ENCODE measurements at regions not wholly inside any gene's neighbourhood (a gene's known extent, or its start where the extent isn't known, plus 50 kb on each side); places are given as distances from the start of the nearest gene placed in this dataset.
A peak's percentile ranks its signal among the peaks of the same experiment; 100 is the strongest.
"Not testable (repeated sequence)": the region's sequence is repeated elsewhere in the genome, so short reads cannot be mapped to it uniquely, and the experiment has no call there.

DNA sequence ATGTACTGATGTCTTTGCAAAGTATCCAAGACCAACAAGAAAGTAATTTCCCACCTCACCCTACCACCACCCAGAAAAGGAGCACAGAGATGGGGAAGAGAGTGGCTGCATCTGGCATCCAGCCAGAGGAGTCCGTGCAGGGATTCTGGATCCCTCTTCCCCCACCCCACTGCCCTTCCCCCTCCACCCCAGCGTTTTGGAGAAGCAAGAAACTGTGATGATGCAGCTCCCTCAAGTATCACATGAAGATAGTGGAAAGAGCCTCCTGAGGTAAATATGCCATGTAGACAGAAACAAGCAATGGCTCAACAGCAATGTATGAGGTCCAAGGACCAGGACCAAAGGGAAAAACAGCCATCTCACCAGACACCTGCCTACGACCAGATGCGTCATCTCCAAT is 153.8 kb downstream of the DEPDC1B start:
- DNase-seq (ENCODE audit: low spot score): no peak

DNA sequence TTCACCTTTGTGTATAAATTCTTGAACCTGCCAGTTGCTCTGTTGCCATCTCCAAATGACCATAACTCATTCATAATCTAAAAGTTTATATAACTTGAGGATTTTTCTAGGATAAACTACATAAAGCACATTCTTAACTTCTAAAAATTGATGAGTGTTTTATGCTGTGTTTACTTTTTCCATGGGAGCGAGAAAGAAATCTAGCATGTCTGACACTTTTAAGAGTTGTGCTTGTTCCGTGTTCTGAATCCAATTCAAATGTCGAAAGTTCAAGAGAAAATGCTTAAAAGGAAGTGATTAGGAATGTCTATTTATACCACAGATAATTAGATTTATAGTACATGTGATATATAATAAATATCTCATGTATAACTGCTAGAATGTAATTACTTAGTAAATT is 154.4 kb downstream of the DEPDC1B start:
- DNase-seq (ENCODE audit: low spot score): no peak

DNA sequence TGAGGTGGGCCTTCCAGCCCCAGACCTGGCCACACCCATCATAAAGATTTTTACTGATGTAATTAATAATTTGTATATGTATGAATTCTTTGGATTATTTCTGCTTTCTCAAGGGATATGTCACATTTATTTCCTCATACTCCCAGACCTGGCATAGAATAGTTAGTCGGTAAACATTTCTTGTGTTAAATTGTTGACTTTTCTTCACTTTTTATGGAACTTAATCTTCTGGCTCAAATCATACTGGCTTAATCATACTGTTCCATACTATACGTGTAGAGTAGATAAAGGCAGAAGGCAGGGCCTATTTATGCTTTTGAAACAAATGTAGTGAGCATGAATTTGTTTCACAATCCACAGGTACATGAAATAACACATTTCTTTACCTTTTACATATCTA is 155.8 kb downstream of the DEPDC1B start:
- no peak for DNase-seq (ENCODE audit: low spot score)

DNA sequence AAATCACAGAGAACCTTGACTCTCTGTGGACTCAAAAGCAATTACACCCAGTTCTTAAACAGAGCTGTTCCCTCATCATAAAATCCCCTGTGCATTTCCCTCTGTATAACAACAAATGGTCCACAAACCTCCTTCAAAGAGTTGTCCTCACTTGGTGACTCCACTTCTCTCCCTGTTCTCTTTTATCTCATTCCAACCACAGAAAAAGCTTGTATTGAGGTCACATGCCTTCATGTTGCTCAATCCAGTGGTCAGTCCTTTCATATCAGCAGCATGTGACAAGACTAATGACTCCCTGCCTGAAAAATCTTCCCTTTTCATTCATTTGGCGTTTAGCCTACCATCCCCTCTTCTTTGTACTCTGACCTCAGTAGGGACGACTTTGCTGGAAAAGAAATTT is 158.0 kb downstream of the DEPDC1B start:
- peak; percentile 18 for DNase-seq (ENCODE audit: low spot score)

DNA sequence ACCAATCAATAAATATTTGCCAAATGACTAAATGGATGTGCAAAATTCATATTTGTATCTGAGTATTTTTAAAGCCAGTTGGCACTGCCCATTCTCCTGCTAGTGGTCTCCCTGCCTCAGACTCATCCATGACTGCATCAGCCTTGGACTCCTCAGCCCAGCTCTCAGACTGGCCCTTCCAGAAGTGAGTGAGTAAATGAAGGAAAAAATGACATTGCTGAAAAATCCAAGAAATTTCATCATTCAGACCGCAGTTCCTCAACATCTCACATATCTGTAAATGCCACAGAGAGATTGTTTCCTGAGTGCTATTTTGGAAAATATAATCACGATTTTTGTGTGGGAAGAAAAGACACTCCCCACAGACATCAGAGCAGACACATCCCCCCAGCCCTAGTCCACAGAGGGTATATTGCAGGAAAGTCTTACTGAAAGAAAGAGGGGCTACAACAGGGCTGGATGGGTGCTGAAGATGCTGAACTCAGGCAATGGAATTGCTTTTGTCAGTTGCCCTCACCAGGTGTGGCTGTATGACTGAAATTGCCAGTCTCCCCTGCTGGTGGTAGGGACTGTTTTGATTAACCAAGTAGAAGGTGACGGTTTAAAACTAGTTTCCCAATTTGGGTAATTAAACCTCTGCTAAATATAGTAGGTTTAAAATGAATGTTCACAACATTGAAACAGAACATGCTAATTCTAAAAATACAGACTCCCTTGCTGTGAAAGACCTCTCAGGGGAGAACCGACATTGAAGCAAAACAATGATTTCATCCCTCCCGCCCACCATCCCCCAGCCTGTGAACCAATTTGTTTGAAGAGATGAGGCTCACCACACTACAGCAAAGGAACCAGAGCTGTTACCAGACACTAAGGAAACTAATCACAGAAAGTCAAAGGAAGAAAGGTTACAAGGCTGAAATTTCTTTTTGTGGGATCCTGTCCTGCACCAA is 158.8 kb downstream of the DEPDC1B start:
- DNase-seq (ENCODE audit: low spot score): peak; percentile 56

DNA sequence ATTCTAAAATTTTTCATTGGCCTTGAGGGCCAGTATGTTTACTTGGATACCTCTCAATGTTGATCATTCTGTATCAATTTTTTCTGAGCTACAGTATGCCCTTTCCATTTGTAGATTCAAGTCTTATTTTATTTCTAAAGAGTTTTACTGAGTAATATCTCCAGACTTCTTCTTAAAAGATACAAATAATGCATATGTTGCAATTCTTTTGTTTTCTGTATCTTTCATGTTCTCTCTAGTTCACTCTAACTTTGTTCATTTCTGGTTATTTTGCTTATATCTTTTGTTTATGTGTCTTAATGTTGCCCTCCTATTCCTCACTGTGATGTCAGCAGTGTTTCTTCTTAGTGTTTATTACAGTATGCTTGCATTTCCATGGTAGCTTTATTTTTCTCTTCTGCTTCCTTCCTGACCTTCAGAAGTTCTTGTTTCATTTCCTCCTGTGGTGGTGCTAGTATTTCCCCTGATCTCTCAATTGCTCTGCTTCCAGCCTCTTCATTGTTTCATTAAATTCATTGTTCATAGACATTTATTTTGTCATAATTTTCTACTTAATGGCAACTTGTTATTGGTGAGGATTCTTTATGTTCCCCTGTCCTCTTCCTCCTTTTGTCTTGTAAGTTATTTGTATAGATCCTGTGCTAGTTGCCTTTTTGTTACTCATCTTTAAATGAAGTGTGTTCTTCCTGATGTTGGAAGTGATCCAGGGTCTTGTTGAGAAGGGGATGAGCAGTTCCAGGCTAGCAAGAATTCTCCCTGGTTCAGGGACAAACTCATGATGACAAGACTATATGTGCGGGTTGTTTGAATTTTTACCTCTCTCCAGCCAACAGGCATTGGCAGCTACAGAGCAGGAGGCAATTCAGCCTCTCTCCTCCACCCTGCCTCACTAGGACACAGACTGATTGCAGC is 160.8 kb downstream of the DEPDC1B start:
- DNase-seq (ENCODE audit: low spot score): no peak

DNA sequence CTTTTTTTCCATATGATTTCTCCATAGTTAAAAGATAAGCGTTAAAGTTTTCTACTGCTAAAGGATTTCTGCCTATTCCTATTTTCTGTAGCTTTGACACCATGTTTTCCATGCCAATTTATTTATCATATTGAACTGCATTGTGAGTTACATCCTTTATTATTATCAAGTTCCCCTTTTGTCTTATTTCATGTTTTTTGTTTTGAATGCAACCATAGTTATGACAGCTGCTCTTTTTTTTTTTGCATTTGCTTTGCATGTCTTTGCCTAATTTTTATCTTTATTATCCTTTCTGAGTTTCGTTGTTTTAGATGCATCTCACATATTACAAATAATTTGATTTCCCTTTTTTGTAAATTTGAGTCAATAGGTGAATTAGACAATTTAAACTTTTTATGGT is 161.5 kb downstream of the DEPDC1B start:
- no peak for DNase-seq (ENCODE audit: low spot score)

DNA sequence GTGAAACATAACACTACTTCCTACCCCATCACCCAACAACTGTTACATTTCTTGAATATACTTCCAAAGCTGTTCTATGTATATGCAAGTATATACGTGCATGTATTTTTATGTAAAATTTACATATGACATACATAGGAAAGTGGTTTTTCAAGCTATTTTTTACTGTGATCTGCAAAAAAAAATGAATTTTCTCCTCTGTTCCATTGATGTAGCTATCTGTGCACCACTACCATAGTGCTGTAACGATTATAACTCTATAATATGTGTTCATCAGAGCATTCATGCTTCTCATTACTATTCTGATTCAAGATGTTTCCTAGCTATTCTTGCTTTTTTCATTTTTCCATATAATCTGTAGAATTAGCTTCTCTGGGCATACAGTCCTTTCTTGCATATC is 164.0 kb downstream of the DEPDC1B start:
- no peak for DNase-seq (ENCODE audit: low spot score)

DNA sequence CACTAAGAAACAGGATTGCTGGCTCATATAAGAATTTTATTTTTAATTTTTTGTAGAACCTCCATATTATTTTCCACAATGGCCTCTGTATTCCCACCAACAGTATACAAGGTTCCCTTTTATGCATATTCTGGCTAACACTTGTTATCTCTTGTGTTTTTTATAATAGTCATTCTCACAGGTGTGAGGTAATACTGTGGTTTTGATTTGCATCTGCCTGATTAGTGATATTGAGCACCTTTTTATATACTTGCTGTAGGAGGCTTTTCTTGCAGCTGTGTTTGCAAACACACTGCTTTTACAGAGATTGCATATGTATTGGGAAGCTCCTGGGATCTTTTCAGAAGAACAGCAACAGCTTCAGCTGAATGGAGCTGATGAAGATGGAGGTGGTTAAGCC is 164.8 kb downstream of the DEPDC1B start:
- DNase-seq (ENCODE audit: low spot score): no peak

DNA sequence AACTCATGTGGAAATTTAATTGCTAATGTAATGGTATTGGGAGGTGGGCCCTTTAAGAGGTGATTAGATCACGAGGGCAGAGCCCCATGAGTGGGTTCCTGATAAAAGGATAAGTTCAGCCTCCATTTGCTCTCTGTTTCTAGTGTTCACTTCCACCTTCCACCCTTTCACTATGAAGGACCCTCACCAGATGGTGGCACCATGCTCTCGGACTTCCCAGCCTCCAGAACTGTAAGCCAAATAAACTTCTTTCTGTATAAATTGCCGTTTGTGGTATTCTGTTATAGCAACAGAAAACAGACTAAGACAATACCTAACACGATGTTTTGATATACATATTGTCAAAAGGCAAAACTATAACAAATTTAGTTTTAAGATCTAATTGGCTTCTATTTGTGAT is 166.2 kb downstream of the DEPDC1B start:
- no peak for DNase-seq (ENCODE audit: low spot score)

DNA sequence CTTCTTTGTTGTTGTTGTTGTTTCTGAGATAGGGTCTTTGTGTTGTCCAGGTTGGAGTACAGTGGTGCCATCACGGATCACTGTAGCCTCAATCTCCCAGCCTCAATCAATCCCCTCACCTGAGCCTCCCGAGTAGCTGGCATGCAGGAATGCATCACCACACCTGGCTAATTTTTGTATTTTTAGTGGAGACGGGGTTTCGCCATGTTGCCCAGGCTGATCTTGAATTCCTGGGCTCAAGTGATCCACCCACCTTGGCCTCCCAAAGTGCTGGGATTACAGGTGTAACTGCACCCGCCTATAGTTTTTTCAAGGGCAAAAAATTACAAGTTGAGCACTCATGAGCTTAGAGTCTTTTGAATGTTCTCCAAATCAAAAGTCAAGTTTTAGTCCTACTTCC is 167.2 kb downstream of the DEPDC1B start:
- DNase-seq (ENCODE audit: low spot score): not testable (repeated sequence)

DNA sequence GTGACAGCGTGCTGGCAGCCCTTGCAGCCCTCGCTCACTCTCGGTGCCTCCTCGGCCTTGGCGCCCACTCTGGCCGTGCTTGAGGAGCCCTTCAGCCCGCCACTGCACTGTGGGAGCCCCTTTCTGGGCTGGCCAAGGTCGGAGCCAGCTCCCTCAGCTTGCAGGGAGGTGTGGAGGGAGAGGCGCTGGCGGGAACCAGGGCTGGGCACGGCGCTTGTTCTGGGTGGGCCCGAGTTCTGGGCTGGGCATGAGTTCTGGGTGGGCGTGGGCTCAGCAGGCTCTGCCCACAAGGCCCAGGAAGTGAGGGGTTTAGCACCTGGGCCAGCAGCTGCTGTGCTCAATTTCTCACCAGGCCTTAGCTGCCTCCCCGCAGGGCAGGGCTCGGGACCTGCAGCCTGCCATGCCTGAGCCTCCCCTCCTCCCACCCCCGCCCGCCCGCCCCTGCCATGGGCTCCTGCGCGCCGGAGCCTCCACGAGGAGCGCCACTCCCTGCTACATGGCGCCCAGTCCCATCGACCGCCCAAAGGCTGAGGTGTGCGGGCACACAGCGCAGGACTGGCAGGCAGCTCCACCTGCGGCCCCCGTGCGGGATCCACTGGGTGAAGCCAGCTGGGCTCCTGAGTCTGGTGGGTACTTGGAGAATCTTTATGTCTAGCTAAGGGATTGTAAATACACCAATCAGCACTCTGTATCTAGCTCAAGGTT is 169.7 kb downstream of the DEPDC1B start:
- not testable (repeated sequence) for DNase-seq (ENCODE audit: low spot score)

DNA sequence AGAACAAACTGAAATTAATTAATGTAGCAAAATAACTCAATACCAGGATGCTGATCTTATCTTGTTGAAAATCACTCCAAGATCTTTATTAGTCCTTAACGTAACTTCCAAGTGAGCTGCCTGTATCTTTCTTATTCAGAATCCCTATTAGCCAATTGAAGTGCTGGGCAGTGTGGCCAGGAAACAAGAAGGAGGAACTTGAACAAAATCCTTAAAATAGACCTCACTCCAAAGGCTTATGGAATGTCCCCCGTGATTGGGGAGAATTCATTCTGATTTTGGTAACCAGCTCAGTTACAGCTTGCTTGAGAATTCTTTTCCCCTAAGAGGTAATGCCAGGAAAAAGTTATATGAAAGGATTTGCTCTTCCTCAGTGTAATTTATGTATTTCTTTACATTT is 171.0 kb downstream of the DEPDC1B start:
- no peak for DNase-seq (ENCODE audit: low spot score)

DNA sequence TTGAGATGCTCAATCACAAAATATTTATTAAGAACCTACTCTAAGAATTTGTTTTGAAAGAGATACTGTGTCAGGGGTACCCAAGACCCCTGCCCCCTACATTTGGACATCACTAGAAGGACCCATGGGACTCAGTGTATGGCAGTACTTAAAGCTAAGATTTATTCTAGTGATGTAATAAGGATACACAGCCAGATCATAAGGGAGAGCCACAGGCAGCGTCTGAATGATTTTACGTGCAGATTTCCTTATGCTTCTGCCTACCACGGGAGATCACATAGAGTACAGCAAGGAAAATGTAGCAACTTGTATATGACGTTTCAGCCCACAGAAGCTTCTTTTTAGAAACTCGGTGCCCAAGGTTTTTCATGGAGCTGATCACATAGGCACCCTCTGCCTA is 172.9 kb downstream of the DEPDC1B start:
- DNase-seq (ENCODE audit: low spot score): no peak

DNA sequence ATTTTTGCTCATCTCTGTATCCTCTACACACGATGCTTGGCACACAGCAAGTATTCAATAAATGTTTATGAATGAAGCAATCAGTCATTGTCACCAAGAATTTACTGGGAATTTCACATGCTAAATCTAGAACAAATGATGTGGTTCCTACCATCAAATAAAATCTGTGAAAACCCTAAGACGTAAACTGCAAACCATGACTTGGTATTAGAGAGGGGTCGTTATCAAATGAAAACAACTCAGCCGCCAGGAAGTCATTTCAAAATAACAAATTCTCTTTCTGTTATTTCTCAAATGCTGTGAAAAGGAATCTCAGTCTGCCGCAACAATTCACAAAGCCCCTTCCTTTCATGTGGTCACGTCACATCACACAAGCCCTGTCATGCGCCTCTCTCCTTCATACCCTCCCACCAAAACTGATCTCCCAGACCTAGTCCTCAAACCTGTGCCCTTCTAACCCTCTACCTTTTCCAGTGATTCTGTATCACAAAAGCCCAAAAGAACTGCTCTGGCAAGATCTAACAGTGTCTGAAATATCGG is 173.6 kb downstream of the DEPDC1B start:
- no peak for DNase-seq (ENCODE audit: low spot score)

DNA sequence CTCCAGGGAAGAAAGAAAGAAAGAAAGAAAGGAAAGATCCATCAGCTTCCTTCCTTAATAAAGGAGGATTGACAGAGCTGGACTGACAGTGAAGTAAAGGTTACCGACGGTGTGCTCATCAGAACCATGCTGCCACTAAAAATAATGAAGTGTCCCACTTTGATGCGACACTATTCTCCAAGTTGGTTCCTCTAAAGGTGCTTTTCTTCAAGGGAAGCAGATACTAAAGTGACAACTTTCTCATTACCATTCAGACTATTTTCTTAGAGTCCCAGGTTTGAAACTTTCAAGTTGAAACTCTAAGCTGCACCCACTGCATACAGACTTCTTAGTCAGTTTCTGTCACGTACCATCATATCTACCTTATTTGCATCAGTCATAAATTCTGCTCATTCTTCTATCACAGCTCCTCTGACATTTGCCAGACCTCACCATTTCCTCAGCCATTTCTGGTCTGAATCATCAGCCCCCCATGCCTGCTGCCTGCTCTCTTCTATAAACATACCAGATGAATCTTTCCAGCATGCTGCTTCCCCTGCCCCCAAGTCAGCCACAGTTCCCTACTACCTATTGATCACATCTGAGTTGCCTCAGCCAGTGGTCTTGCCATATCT is 177.6 kb downstream of the DEPDC1B start:
- DNase-seq (ENCODE audit: low spot score): peak; percentile 20

DNA sequence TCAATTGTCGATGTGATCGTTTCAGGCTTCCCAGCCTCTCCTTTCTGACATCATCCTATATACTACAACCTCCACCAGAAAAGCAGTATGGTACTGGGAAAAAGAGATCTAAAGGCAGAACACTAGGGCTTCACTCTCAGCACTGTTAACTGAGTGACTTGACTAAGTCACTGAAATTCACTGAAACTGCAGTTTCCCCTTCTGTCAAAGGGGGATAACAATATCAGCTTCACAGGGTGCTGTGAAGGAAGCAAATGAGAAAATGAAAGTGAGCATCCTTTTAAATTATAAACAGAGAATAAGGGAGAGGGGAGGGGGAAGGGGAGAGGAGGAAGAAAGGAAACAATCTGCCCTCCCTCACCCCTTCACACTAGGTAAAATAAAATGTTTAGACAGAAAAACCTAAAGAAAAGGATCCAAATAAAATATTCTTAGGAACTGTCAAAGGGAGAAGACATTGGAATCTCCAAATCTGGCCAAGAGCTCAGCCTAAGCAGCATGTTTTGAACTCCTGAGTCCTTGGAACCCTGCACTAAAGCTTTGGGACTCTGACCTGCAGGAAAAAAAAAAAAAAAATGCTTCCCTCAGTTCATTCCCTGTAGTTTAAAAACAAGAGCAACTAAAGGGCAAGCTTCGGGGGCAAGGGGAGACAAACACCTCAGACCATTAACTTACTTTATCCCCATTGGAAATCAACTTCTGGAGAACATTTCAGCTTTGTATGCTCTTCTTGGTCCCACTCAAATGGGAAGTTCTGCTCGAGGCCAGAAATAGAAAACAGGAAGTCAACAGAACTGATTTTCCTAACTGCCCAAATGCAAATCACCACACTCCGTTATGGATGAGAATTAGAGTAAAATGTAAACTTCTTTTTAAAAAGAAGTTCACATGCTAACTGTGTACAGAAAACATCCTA is 178.3 kb downstream of the DEPDC1B start:
- no peak for DNase-seq (ENCODE audit: low spot score)

DNA sequence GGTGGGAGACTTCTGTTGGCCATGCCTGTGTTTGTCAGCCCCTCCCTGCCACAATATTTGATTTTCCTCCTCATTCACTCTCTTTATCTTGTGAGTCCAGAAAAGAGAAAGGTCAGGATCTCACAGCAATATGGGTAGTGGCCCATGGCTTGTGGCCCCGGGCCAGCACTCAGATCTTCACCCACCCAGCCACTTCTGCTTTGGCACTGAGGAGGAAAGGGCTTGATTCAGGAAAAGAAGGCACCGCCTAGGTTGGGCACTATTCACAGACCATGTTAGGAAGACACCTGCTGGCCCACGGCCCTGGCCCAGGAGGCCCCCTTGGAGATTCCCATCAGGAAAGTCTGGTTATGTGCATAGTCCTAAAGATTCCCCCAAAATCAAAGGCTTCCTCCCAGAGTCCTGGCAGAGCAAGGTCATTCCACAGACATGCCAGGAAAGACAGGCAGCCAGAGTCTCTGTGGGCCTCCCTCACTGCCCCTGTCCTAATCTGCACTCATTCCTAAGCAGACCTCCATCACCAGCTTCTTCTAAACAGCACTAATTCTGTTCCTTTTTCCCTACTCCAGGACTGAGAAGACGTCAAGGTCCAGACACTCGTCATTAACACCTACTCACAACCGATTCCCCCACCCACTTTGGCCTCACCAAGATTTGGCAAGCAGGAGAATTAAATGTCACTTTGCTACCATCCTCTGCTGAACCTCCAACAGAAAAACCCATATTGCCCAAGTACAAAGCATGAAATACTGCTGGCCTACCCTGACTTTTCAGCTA is 179.3 kb downstream of the DEPDC1B start:
- peak; percentile 13 for DNase-seq (ENCODE audit: low spot score)

DNA sequence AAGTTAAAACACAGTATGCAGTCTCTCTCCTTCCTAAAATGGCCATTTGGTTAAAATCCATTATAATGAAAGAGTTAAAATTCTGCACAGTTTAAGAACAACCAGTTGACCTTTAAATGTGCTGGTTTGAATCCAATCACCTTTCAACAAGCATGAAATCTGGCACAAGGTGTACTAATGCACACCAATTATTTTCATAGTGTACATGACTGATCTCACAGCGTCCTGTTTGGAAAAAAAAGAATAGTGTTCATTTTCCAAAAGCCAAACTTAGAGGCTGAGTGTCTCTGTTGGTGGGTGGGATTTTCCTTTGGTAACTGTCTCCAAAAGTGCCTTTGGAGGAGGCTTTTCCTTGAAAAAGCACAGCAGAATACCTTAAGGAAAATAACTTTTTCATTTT is 180.6 kb downstream of the DEPDC1B start:
- DNase-seq (ENCODE audit: low spot score): no peak

DNA sequence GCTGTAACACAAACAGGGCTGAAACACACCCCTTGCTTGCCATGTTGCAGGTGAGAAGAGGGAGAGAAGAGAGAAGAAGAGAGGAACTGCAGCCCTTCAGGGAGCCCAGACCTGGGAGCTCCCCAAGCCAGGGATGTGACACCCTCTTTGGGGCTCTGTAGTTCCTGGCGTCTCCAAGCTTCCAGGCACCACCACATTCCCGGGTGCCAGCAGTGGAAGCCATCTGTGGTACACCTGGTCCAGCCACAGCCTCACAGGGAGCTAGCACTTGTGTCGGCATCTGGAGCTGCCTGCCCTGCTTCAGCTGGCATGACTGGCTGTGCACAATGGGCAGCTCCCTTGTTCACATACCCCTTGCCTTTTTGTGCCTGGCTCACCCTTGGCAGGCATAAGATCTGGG is 182.1 kb downstream of the DEPDC1B start:
- no peak for DNase-seq (ENCODE audit: low spot score)
